GM19397 (cell line): ENCODE measurements at regions not wholly inside any gene's neighbourhood (a gene's known extent, or its start where the extent isn't known, plus 50 kb on each side); places are given as distances from the start of the nearest gene placed in this dataset.

Source experiments
- ATAC-seq: cut with Tn5 transposase; IDR thresholded peaks from one replicate; pipeline ENCODE4 v1.9.1; 2021; ENCODE audit warnings: mild to moderate bottlenecking, moderate library complexity; ENCODE audit not compliant: unreplicated experiment

DNA sequence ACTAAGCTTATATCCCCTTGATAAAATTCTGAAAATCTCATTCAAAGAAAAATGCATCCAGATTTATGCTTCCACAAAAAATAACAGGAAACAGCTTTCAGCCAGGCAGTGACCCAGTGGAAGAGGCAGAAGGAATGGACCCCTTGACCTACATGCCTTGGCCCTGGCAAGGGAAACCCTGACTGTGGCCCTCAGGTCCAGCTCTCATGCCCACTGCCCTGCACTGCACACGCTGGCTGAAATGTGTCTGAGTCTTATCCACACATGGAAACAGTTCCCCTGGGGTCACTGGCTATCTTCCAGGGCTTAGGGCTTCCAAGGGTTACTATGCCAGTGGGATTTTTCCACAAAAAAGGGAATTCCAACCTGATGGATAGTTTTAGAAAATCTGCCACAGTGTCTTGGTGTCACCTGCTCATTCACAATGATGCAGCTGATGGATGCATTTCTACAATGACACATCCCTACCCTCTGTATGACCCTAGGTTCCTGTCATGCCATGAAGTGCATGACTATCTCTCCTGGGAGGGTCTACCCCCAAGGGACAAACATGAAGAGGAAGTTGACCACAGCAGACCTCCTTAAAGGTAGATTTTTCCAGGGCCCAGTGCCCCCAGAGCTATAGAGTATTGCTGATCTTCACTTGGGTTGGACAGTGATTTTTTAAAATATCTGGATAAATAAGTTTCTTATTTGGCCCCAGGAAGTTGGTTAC, 121.9 kb upstream of the CD93 start:
- ATAC-seq: no peak

DNA sequence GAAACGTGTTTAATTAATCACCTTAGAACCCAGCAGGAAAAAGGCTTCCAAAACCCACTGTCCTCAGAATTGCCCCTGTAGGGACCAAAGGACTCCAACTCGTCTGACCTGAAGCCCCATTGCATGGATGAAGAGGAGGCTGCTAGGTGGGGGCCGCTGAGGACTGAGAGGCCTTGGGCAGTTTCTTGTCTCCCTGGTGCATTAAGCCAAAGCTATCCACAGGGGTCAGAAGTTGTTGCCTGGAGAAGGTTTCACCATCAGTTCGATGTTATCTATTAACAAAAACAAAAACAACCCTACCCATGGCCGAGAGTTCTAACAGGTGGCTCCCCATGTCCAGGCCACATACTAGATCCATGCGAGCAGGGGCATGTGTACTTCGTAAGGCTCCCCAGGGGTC, 120.9 kb upstream of the CD93 start:
- no peak for ATAC-seq

DNA sequence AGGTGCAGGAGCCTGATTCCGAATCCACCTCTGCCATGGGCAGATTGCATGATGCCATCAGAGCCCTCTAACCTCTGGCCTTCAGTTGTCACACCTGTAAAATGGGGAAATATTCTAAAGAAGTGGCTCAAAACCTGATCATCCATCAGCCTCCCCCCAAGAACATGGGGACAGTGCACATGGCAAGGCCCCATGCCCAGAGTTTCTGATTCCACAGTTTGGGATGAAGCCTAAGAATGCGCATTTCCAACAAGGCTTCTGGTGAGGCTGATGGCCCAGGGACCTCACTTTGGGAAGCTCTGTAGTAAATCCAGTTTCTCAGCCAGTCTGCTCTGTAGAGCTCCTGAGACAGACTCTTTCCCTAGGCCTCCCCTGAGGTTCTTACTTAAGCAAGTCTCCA, 119.9 kb upstream of the CD93 start:
- ATAC-seq: no peak

DNA sequence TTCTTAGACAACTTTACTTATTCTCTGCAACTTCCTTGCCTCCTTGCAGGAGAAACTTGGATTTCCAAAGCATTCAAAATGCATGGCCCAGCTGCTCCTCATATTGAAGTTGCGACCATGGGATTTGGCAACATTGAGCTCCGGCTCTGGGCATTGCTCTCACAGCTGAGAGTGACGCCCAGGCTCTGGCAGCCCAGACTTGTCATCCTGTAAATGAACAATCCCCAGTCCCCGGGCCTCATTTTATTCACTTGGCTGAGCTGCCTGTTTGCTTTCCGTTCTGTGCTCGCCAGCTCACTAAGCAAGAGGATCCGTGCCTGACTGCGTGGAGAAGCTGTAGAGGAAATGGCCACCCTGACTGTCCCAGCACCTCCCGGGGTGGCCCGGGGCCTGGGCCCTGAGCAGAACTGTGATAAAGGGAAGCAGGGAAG, 119.5 kb upstream of the CD93 start:
- ATAC-seq: no peak

DNA sequence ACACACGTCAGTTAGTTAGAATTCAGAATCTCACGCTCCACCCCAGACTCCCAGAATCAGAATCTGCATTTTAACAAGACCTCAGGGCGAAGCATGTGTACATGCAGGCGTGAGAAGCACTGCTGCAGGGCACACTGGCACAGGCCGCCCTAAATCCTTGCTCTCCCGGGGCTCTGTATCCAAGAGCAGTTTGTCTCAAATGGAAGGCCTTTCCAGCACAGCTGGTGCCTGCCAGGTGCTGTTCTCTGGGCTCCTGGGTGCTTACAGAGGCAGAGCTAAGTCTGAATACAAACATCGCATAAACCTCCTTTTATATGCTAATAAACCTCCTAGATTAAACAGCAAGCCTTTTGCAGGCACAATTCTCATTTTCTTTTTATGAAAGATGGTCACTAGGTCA, 119.1 kb upstream of the CD93 start:
- no peak for ATAC-seq

DNA sequence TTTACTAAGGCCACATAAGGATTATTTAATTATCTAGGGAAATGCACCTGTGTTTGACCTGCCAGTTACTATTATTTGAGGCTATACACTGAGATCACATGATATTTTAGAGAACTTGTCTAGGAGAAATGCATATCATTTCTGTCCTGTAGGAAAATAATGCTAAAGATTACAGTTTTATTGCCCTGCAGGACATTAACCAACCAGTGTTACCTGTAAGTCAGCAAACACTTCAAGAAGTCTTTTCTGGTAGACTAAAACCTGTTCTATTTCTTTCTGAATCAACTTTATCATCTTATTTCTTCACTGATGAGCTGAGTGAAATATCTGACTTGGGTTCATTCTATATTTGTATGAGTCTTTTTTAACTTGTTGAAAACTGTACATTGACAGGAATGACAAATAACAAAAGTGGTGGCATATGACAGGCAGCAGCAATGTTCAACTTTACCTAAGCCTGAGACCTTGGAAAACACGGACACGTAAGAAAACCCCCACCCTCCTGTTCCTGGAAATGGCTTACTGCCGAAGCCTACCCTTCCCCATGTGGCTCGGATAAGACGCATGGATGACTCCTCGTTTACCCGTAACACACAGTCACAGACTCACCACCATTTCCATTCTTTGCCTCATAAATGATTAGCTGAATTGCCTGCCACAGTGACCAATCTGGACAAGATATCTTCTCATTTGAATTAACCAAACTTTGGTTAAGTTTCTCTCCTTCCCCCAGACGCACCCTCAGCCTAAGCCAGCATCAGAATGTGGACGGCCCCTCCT, 118.0 kb upstream of the CD93 start:
- ATAC-seq: no peak

DNA sequence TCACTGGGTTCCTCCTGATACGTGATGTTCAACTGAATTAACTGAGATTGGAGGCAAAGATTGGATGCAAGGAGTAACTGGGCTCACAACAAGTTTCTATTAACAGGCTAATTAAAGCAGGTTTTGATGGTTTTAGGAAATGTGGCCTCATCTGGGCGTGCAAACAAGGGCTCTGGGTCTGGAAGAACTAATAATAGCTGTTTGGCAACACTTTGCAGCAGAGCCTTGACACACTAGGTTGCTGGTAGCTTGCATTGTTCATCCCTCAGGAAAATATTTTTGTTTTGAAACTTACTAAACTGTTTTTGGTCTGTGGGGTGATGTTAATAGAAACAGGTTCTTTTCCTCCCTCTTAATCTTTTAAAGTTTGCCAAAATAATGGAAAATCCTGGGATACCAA, 117.2 kb upstream of the CD93 start:
- no peak for ATAC-seq

DNA sequence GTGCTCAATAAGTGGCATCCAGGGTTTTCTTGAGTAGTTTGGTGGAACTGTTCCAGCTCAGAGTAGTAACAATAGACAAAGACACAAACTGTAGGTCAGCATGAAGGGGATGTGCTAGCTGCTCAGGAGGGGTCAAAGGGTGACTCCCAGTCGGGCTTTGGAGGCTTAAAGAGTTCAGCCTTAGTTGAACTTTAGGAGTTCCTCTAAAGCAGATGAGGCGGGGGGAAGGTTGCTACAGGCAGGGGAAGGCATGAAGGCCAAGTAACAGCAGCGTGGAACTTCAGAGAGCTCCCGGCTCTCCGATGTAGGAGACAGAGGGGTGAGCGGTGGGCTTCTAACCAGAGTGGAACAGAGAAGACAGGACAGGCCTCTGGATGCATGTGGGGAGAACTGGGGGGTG, 115.5 kb upstream of the CD93 start:
- no peak for ATAC-seq

DNA sequence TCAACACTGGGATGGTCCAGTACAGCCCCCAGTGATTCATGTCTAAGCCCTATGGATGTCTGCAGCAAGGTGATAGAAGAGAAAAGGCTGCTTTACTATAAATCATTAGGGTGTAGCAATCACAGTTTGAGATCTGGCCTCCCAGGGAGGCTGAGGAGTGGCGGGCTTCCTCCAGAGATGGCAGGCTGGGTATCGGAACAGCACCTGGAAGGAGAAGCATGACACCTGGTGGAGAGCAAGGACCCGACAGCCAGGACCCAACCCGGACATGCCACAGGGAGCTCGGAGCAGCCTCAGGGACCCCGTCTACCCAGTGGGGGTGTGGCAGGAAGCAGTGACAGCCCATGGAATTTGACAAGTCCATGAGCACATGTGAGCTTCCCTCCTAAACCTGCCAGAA, 114.8 kb upstream of the CD93 start:
- ATAC-seq: no peak

DNA sequence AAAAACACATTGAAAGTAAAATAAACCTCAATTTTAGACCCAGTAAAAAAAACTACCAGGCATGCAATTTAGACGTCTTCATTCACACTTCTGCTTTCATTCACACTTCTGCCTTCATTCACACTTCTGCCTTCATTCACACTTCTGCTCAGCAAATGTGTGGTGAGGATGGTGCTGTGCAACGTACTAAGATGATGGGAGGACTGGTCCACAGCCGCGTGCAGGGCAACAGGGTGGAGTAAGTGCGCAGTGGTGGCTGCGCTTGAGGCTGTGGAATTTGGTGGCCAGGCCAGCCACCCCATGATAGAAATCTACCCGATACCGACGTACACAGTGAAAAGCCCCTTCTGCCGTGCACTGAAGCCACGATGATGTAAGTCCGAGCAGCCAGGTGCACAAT, 114.3 kb upstream of the CD93 start:
- no peak for ATAC-seq

DNA sequence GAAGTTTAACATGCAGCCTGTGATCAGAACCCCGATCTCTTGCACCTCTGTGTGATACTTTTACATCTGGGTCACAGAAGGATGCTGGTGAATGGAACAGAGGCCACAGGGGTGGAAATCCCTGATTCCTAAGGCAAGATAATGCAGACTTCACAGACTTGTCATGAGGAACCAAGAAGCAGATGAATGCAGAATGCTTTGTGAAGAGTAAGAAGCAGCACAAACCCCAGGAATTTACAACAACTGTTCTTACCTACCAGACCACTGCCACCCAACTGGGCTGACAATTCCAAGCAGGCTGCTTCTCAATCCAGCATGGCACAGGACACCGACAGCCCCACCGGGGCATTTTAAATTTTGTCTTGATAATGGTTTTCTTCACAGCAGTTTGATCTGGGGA, 113.2 kb upstream of the CD93 start:
- no peak for ATAC-seq

DNA sequence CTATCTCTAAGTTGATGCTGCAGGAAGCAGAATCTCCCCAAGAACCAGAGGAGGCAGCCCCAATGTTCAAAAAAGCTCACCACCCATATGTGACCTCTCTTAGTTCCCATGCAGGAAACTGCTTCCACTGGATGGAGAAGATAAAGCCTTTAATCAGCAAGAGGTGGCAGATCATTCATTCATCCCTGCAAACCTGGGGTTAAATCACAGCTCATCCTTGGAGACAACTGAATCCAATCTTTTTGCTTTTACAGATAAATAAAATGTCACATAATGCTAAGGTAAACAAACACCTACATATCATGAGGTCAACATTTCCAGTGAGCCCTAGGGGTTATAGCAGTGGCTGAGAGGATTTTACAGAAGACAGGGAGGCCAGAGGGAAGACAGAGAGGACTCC, 112.7 kb upstream of the CD93 start:
- no peak for ATAC-seq

DNA sequence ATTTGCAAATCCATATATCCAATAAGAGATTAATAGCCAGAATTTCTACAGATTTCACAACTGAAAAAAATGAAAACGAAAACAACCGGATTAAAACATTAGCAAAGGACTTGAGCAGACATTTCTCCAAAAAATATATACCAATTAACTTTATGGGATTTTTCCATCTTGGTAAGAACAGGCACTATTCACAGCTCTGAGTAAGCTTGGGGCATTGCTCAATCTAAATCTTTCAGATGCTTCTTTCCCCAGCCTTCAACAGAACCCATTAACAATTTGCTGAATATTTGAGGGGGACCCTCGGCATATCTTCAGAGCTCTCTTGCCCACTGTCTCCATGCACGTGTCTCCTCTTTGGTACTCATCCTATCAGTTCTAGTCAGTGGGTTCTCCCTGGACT, 111.7 kb upstream of the CD93 start:
- ATAC-seq: no peak

DNA sequence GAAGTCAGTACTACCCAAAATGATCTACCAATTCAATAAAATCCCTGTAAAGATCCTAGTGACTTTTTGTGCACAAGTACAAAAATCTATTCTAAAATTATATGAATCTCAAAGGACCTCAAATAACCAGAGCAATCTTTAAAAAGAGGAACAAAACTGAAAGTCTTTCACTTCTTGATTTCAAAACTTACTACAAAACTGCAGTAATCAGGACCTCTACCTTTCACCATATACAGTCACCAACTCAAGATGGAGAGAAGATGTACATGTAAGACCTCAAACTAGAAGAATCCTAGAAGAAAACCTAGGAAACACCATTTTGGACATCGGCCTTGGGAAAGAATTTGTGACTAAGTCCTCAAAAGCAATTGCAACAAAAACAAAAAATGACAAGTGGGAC, 109.5 kb upstream of the CD93 start:
- no peak for ATAC-seq

DNA sequence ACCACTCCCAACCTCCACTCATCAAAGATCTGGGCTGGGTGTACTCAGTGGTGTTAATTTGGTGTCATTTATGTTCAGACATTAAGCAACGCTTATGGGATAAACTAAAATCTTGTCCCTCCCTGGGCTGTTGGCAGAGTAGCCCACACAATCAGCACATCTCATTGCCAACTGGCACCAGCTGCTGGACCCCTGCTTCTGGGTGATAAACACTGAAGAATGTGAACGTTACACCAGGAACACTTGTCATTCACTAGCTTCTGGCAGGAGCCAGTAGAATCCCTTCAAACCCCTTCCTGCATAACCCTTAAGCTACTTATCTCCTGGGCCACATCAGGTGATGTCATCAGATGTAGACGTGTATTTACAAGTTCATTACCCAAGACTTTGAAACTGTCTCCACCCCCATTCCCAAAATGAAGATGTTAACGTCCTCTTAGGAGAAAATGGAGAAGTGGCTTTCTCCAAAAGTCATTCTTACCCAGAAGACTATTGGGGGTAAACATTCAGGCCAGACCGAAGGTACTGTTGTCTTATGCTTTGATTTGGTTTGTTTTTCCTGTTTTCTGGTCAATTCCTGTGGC, 107.8 kb upstream of the CD93 start:
- no peak for ATAC-seq

DNA sequence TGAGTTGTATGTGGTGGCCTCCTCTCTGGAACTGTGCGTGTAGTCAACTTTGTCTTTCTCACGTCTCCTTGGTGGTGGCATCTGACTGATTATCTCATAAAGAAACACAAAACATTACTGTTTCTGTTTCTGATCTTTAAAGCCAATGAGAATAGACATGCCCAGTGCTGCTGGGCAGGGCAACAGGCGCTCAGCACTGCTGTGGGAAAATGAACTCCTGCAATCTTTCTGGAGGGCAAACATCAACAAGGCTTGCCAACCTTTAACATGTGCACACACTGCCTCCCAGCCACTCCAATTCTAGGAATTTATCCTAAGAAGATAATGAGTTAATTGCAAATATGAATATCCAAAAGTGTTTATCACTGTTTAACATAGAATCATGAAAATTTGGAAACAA, 106.3 kb upstream of the CD93 start:
- ATAC-seq: no peak

DNA sequence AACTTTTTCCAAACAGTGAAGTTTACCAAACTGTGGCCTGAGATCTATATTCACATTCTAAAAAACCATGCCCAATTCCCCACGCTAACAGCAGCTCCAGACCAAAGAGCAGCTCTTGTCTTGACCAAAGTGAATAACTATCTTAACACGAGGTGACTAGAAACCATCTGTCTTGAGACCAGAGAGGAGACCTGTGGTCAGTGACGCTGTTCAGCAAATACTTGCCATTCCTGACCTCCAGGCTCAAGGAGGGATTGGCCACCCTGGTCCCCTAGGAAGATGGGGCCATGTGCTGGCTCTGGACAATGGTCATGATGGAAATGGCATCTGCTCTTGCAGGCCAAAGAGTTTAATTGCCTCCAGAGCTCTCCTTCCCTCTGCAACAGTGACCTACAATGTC, 104.4 kb upstream of the CD93 start:
- no peak for ATAC-seq

DNA sequence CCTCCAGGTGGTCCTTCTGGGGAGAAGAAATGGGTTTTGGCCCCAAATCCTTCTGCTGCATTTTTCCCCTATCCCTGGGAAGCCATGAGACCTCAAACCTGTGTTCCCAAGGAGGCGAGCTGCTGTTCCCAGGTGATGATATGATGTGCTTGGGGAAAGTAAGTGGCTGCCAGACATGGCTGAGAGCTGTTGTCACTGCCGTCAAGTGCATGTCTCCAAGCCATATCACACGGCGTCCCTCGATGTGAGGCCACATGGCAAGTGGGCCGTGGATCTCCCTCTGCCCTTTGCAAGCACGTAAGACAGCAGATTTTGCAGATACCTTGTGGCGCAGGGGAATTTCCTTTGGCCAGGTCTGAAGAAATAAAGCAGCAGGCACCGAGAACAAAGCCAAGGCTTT, 103.7 kb upstream of the CD93 start:
- ATAC-seq: no peak

DNA sequence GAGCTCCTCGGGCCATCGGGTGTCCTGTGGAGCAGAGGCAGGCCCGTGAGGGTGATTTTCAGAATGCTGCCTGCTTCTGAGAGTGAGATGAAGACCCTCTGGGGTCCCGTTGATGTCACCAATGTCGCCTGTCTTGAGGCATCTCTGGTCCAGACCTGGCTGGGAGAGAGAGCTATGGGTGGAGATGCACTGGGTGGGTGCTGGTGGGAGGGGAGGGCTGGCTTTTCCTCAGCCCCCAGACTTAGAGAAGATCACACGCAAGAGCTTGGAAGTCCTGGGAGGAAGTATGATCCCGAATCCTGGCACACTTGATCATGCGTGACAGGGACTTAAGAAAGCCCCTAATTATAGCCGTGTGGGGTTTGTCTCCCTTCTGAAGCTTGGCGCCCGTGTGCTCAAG, 103.2 kb upstream of the CD93 start:
- no peak for ATAC-seq

DNA sequence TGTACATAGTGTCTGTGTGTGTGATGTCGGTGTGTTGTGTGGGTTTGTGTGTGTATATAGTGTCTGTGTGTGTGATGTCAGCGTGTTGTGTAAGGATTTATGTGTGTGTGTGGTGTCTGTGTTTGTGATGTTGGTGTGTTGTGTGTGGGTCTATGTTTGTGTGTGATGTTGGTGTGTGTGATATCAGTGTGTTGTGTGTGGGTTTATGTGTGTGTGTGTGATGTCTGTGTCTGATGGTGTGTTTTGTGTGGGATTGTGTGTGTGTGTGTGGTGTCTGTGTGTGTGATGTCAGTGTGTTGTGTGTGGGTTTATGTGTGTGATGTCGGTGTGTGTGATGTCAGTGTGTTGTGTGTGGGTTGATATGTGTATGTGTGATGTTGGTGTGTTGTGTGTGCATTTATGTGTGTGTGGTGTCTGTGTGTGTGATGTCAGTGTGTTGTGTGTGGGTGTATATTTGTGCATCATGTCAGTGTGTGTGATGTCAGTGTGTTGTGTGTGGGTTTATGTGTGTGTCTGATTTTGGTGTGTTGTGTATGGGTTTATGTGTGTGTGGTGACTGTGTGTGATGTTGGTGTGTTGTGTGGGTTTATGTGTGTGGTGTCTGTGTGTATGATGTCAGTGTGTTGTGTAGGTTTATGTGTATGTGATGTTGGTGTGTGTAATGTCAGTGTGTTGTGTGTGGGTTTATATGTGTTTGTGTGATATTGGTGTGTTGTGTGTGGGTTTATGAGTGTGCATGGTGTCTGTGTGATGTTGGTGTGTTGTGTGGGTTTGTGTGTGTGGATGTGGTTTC, 102.4 kb upstream of the CD93 start:
- ATAC-seq: no peak

DNA sequence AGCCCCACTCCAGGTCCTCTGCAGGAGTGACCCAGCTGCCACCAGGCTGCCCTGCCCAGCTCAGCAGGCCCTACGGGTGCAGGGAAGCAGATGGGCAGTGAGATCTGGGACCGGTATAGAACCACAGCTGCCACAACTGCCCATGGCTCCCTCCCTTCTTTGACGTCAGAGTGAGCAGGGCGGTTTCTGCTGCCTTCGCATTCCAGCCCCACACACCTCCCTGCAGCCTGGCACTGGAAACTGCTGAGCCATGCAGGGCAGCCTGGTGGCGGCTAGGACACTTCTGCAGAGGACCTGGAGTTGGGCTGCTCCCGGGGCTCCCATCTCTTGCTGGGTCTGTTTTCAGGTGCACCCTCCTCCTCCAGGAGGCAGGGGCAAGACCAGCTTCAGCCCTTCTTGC, 101.6 kb upstream of the CD93 start:
- no peak for ATAC-seq

DNA sequence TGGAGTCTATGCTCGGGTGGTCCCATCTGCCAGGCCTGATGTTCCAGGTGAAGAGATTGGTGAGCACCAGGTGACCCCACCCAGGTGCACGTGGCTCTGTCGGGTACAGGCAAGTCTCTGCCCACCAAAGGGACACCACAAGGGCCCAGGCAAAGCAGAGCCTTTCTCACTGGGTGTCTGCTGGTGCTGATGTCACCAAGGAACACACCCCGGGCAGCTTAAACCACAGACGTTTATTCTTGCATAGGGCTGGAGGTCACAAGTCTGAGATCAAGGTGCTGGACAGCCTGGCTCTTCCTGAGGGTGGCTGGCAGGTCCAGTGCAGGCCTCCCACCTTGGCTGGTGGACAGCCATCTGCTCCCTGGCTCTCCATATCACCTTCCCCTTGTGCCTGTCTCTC, 100.7 kb upstream of the CD93 start:
- no peak for ATAC-seq
